GM18858 (cell line): ENCODE measurements at regions not wholly inside any gene's neighbourhood (a gene's known extent, or its start where the extent isn't known, plus 50 kb on each side); places are given as distances from the start of the nearest gene placed in this dataset.
"Not testable (repeated sequence)": the region's sequence is repeated elsewhere in the genome, so short reads cannot be mapped to it uniquely, and the experiment has no call there.

Source experiments
- ATAC-seq: cut with Tn5 transposase; IDR thresholded peaks from one replicate; pipeline ENCODE4 v1.9.1; 2021; ENCODE audit not compliant: unreplicated experiment

- no peak for ATAC-seq
These were observed 390.2 kb downstream of the UTRN start for GRCh38 chr6:144675231-144675861.

- ATAC-seq, result not testable (repeated sequence)
These were observed 391.2 kb downstream of the UTRN start for GRCh38 chr6:144676310-144676709.

- not testable (repeated sequence) for ATAC-seq
These were observed 392.1 kb downstream of the UTRN start for GRCh38 chr6:144677263-144677662.

- no peak for ATAC-seq
These were observed 393.7 kb downstream of the UTRN start for GRCh38 chr6:144678844-144679243.

- no peak for ATAC-seq
These were observed 396.2 kb downstream of the UTRN start for GRCh38 chr6:144681334-144681733.

GRCh38 chr6:144683216-144684070, 398.3 kb downstream of the UTRN start:
- no peak for ATAC-seq

GRCh38 chr6:144688713-144689112, 403.6 kb downstream of the UTRN start:
- ATAC-seq, result no peak

- ATAC-seq, result no peak
These were observed 404.4 kb downstream of the UTRN start for GRCh38 chr6:144689503-144690040.

- no peak for ATAC-seq
These were observed 405.0 kb downstream of the UTRN start for GRCh38 chr6:144690133-144690532.

- no peak for ATAC-seq
These were observed 405.5 kb downstream of the UTRN start for GRCh38 chr6:144690666-144691065.

GRCh38 chr6:144692050-144692449, 406.9 kb downstream of the UTRN start:
- ATAC-seq, result not testable (repeated sequence)

GRCh38 chr6:144695858-144696533, 410.9 kb downstream of the UTRN start:
- no peak for ATAC-seq

GRCh38 chr6:144696610-144697368, 411.7 kb downstream of the UTRN start:
- ATAC-seq, result no peak

- no peak for ATAC-seq
These were observed 412.2 kb downstream of the UTRN start for GRCh38 chr6:144697369-144697760.

- no peak for ATAC-seq
These were observed 412.7 kb downstream of the UTRN start for GRCh38 chr6:144697801-144698200.

- ATAC-seq, result no peak
These were observed 417.6 kb downstream of the UTRN start for GRCh38 chr6:144702781-144703180.

GRCh38 chr6:144710207-144710606, 425.1 kb downstream of the UTRN start:
- ATAC-seq, result no peak

- no peak for ATAC-seq
These were observed 426.5 kb downstream of the UTRN start for GRCh38 chr6:144711661-144712060.

- ATAC-seq, result no peak
These were observed 427.4 kb downstream of the UTRN start for GRCh38 chr6:144712541-144712940.

GRCh38 chr6:144714021-144714712, 429.0 kb downstream of the UTRN start:
- ATAC-seq, result no peak
